ENCODE measurements at regions not wholly inside any gene's neighbourhood (a gene's known extent, or its start where the extent isn't known, plus 50 kb on each side); places are given as distances from the start of the nearest gene placed in this dataset.

- DNase-seq: no peak
Measured at GRCh38 chr7:106606120-106606519, 54.8 kb downstream of the CCDC71L start.

GRCh38 chr7:106604971-106605370 is 56.0 kb downstream of the CCDC71L start:
- DNase-seq: no peak

GRCh38 chr7:106604303-106604924 is 56.5 kb downstream of the CCDC71L start:
- peak; percentile 86 for DNase-seq

GRCh38 chr7:106603346-106603745 is 57.6 kb downstream of the CCDC71L start:
- no peak for DNase-seq

GRCh38 chr7:106602062-106602461 is 58.9 kb downstream of the CCDC71L start:
- DNase-seq: no peak

GRCh38 chr7:106600569-106601373 is 60.2 kb downstream of the CCDC71L start:
- no peak for DNase-seq

- DNase-seq: no peak
Measured at GRCh38 chr7:106599343-106599698, 61.6 kb downstream of the CCDC71L start.

GRCh38 chr7:106598663-106599342 is 62.2 kb downstream of the CCDC71L start:
- DNase-seq: peak; percentile 83

GRCh38 chr7:106597751-106598546 is 63.0 kb downstream of the CCDC71L start:
- no peak for DNase-seq

- DNase-seq: no peak
Measured at GRCh38 chr7:106597014-106597413, 63.9 kb downstream of the CCDC71L start.

GRCh38 chr7:106595922-106596321 is 65.0 kb downstream of the CCDC71L start:
- DNase-seq: no peak

- DNase-seq: no peak
Measured at GRCh38 chr7:106593028-106593417, 67.9 kb downstream of the CCDC71L start.

GRCh38 chr7:106592282-106593027 is 68.5 kb downstream of the CCDC71L start:
- peak; percentile 71 for DNase-seq

- DNase-seq: no peak
Measured at GRCh38 chr7:106591146-106591545, 69.8 kb downstream of the CCDC71L start.

- DNase-seq: no peak
Measured at GRCh38 chr7:106590209-106590816, 70.6 kb downstream of the CCDC71L start.

GRCh38 chr7:106589198-106589879 is 71.6 kb downstream of the CCDC71L start:
- DNase-seq: peak; percentile 12

GRCh38 chr7:106588422-106589197 is 72.3 kb downstream of the CCDC71L start:
- no peak for DNase-seq

GRCh38 chr7:106584914-106585759 is 75.8 kb downstream of the CCDC71L start:
- DNase-seq: no peak

All from RPMI8226 (cell line).